ENCODE measurements at regions not wholly inside any gene's neighbourhood (a gene's known extent, or its start where the extent isn't known, plus 50 kb on each side); places are given as distances from the start of the nearest gene placed in this dataset.
"Not testable (repeated sequence)": the region's sequence is repeated elsewhere in the genome, so short reads cannot be mapped to it uniquely, and the experiment has no call there.

- no peak for DNase-seq
Measured at GRCh38 chr6:27138837-27139755, 108.4 kb upstream of the PRSS16 start.

- no peak for DNase-seq
Measured at GRCh38 chr6:27139756-27140579, 107.5 kb upstream of the PRSS16 start.

GRCh38 chr6:27140999-27141528 lies 106.4 kb upstream of the PRSS16 start:
- DNase-seq = no peak

DNA sequence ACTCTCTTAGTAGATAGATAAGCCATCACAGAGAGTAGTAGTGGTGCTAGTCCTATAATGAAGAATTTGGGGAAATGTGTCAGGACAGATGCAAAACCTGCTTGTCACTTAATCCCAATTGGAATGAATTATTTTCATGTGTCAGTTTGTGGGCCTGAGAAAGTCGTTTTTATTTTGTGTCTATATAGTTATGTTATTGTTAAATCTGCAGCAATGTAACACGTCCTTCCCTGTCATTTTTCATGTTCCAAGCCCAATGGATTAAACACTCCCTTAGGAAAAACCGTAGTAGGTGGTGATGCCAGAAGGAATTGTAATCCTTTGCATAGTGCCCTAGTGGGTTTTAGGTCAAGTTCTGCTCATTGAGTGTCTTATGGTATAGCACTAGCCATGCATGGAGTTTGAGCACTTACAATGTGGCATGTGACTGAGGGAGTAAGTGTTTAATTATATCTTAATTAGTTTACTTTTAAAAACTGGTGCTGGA lies 105.9 kb upstream of the PRSS16 start:
- no peak for DNase-seq

GRCh38 chr6:27143020-27143388 lies 104.5 kb upstream of the PRSS16 start:
- DNase-seq = not testable (repeated sequence)

GRCh38 chr6:27143474-27144026 lies 104.0 kb upstream of the PRSS16 start:
- DNase-seq = no peak

GRCh38 chr6:27144740-27145079 lies 102.8 kb upstream of the PRSS16 start:
- no peak for DNase-seq

GRCh38 chr6:27145731-27146455 lies 101.6 kb upstream of the PRSS16 start:
- DNase-seq = peak; percentile 34

GRCh38 chr6:27146456-27146705 lies 101.1 kb upstream of the PRSS16 start:
- DNase-seq = not testable (repeated sequence)

DNA sequence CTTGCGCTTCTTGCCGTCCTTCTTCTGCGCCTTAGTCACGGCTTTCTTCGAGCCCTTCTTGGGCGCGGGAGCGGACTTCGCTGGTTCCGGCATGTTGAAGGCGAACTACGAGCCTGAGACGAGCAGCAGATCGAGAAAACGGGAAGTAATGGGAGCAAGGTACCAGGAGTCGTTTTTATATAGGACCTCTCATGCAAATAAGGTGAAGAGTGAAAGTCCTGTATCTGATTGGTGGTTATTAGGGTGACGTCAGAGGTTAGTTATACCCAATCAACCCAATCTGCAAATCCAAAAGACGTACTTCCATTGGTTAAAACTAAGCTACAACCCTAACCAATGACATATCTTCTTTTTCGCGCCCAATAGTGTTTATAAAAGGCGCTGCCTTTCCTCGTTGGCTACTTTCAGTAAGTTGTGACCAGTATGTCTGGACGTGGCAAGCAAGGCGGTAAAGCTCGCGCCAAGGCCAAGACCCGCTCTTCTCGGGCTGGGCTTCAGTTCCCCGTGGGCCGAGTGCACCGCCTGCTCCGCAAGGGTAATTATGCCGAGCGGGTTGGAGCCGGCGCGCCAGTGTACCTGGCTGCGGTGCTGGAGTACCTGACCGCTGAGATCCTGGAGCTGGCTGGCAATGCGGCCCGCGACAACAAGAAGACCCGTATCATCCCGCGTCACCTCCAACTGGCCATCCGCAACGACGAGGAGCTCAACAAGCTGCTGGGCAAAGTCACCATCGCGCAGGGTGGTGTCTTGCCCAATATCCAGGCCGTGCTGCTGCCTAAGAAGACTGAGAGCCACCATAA lies 100.6 kb upstream of the PRSS16 start:
- peak; percentile 77 for DNase-seq

DNA sequence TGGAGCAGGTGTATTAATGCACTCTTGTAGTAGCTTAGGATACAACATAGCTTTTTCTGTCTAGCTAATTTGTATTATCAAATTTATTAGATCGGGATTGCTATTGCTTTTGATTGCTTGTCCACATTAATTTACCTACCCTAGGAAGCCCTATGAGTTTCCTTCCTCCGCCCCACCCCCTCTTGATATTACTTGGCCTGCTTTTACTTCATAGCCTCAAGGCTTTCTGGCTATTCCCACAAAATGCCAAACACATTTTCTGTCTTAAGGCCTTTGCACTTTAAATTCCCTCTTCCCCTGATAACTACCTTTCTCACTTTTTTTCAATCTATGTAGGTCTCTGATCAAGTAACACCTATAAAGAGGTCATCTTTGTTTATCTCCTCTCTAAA lies 99.1 kb upstream of the PRSS16 start:
- DNase-seq = no peak

GRCh38 chr6:27149150-27149549 lies 98.4 kb upstream of the PRSS16 start:
- DNase-seq = no peak

GRCh38 chr6:27154696-27155095 lies 92.8 kb upstream of the PRSS16 start:
- DNase-seq = no peak

DNA sequence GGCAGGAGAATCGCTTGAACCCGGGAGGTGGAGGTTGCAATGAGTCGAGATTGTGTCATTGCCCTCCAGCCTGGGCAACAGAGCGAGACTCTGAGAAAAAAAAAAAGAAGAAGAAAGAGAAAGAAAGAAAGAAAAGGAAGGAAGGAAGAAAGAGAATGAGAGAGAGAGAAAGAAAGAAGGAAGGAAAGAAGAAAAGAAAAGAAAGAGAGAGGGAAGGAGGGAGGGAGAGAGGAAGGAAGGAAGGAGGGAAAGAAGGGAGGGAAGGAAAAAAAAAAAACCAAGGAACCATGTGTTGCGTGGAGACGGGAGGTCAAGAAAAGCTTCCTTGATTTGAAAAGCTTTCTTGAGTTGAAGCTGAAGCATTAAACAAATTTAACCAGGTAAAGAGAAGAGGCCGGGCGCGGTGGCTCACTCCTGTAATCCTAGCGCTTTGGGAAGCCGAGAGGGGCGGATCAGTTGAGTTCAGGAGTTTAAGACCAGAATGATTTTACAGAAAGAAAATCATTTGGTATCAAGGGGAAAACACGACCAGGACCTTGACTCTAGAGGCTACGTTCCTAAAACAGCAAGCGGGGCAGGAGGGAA lies 90.5 kb upstream of the PRSS16 start:
- DNase-seq = no peak

DNA sequence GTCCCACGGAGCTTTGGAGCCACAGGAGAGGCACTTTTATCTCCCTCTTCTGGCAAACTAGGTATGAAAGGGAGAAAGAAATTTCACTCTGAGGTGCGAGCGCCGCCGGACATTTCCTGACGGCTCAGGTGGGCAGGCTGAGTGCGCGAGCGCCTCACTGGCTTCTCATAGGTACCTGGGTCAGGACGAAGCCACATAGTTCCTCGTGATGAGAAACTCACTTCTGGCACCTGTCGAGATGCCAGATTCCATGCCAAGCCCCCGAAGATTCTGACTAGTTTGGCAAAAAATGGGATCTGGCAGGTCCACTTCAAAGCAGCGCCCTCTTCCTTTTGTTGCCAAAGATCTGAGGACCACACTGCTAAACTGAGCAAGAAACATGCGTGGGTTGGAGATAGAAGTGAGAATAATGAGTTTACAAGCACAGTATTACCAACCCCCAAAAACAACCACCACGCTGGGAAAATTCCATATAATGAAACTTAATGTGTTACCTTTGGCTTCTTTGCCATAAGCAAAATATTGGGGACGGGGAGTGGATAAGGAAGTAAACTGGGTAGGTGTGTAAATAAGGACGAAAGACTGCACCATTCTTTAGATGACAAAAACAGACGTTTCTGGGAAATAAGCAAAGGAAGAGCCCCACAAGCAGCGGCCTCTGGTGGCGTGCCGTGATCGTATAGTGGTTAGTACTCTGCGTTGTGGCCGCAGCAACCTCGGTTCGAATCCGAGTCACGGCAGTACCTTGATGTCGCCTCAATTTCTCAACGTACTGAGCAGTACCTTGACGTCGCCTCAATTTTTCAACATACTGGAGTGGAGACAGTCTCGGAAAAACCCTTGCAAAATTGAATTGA lies 89.8 kb upstream of the PRSS16 start:
- DNase-seq = no peak

DNA sequence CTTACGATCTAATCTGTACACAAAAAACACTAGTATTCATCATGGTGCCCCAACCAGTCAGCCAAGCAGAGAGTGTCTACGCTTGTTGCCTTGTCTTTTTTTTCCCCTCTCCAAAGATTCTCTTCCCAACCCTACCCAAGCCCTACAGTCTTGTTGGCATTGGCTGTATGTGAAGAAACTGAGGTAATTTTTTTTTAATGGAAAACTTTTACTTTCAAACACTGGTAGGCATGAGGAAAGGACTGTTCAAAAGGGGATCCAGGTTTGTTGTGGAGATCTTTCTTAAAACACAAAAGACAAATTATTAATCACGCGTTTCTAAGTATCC lies 89.2 kb upstream of the PRSS16 start:
- no peak for DNase-seq

GRCh38 chr6:27159725-27160124 lies 87.8 kb upstream of the PRSS16 start:
- no peak for DNase-seq

DNA sequence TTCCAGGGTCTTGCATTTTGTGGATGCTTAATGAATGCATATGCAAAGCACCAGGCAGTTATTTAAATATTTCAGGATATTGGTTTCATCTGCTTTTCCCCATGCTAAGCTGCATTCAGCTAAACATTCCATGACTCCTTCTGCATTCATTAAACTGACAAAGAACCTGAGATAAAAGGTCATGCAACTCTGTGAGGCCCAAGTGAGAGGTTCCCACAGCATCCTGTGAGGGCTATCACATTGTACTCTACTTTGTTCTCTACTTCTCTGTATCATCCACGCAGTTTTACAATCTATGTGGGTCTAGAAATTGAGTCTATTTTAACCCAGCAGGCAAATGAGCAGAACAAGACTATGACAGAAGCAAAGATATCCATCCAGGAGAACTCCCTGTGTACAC lies 86.4 kb upstream of the PRSS16 start:
- DNase-seq = no peak

GRCh38 chr6:27161603-27161945 lies 85.9 kb upstream of the PRSS16 start:
- DNase-seq = no peak

DNA sequence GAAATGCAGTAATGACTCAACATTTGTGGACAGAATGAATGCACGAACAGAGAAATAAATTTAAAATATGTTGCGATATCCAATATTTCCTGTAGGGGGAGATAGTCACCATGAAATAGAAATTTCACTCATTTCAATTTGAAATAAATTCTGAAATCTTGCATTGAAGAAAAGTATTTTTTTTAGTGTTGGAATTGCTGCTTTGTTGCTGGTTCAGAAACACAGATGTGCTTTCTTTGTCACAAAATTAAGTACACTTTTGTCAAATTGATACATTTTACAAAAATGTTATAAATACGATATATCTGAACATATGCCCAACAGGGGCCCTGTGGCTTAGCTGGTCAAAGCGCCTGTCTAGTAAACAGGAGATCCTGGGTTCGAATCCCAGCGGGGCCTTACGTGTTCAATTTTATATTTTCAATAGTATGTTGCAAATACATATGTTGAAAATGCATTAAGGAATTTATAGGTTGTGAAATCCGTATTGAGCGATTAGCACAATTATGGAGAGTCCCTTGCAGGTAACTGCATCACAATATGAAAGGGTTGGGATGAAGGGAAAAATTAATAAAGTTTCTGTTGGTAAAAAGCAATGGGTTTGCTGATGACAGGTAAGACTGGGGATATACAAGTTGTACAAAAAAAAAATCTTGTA lies 85.4 kb upstream of the PRSS16 start:
- DNase-seq = no peak

GRCh38 chr6:27163834-27164233 lies 83.7 kb upstream of the PRSS16 start:
- no peak for DNase-seq

Measured in NCI-H2107 (cell line).